ENCODE measurements at regions not wholly inside any gene's neighbourhood (a gene's known extent, or its start where the extent isn't known, plus 50 kb on each side); places are given as distances from the start of the nearest gene placed in this dataset.

DNA sequence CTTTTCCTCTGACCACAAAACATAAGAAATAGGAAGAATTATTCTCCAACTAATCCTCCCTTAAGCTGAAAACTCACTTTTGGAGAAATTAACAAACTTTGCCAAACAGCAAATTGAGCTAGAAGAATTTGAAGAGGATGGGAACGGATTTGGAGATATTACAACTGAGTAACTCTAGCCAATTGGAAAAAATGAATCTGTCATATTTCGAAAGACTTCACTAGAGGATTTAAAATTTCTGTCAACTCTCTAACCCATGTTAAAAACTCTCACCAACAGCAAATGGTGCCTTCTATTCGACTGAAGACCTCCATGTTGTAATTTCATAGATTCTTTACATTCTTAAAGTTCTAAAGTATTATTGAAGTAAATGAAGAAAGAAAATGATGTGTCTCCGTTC, 414.2 kb downstream of the RMST start:
- no peak for FAIRE-seq
- 3% methylated on average over 4 of the region's 4 CpGs for WGBS (ENCODE audit: insufficient coverage, insufficient replicate concordance, low lambda C conversion rate, missing lambda C conversion rate)
- ChIA-PET POLR2A (no interaction called here), CTCF (no interaction called here), SMC1A (ENCODE audit: uncharacterized antibody, unreplicated experiment) (no interaction called here), RAD21 (ENCODE audit: unreplicated experiment) (no interaction called here)
- DNase-seq (ENCODE audit: low read depth, low spot score) = no peak
- Histone ChIP-seq H3K9ac (ENCODE audit: control insufficient read depth, insufficient read depth, low read length) (no peak overlapping the region), H3K4me3 (no peak overlapping the region), H3K36me3 (ENCODE audit: control insufficient read depth in 2 of 2, insufficient read depth in 2 of 2, low read length in 1 of 2) (no peaks in the 10 kb centered on the region), H3K79me2 (ENCODE audit: control insufficient read depth, insufficient read depth, low read length) (no peaks in the 10 kb centered on the region), H3K4me2 (ENCODE audit: control insufficient read depth, insufficient read depth) (no peak overlapping the region), H3K27me3 (replicated peaks in 1 of 2; ENCODE audit: control insufficient read depth in 2 of 2, insufficient read depth in 2 of 2, low read length in 1 of 2) (no peaks in the 10 kb centered on the region), H3K27ac (ENCODE audit: control insufficient read depth, insufficient read depth) (no peak overlapping the region), H3K4me1 (ENCODE audit: control insufficient read depth, insufficient read depth, low read length) (no peaks in the 10 kb centered on the region), H4K20me1 (ENCODE audit: control insufficient read depth, insufficient read depth) (no peaks in the 10 kb centered on the region), H2AFZ (ENCODE audit: control insufficient read depth, low read depth, low read length) (no peak overlapping the region), H3K9me3 (replicated peaks; ENCODE audit: control insufficient read depth, insufficient read depth, low read length) (no peaks in the 10 kb centered on the region)
- BruUV-seq (replicated peaks) = no TSS peak
- no peak for ATAC-seq
- intact Hi-C loops (cut with micrococcal nuclease; ENCODE audit: unreplicated experiment) (no loop called here), in situ Hi-C loops (cut with MboI) (no loop called here)
- no peak for TF ChIP-seq PKNOX1 (IDR thresholded peaks at IDR 0.05)
- TF ChIP-seq HDAC2 (IDR thresholded peaks at IDR 0.05) = no peak
- TF ChIP-seq NBN (IDR thresholded peaks at IDR 0.05) = no peak
- TF ChIP-seq SP1 (IDR thresholded peaks at IDR 0.05; ENCODE audit: low read depth, low read length) = no peak
- no peak for TF ChIP-seq ZSCAN29 (IDR thresholded peaks at IDR 0.05)
- TF ChIP-seq NFIC (IDR thresholded peaks at IDR 0.05; ENCODE audit: low read depth, low read length) = no peak
- no peak for TF ChIP-seq RUNX3 (IDR thresholded peaks at IDR 0.05; ENCODE audit: low read length)
- no peak for TF ChIP-seq RCOR1 (conservative IDR thresholded peaks at IDR 0.05; ENCODE audit: low read depth, low read length)
- no peak for TF ChIP-seq DPF2 (IDR thresholded peaks at IDR 0.05)
- no peak for TF ChIP-seq REST (IDR thresholded peaks at IDR 0.05; ENCODE audit: low read depth, low read length)
- TF ChIP-seq IKZF2 (IDR thresholded peaks at IDR 0.05) = no peak
- no peak for TF ChIP-seq HDGF (IDR thresholded peaks at IDR 0.05)
- no peak for TF ChIP-seq SIX5 (IDR thresholded peaks at IDR 0.05; ENCODE audit: low read depth, low read length, severe bottlenecking)
- no peak for TF ChIP-seq SMC3 (IDR thresholded peaks at IDR 0.05; ENCODE audit: borderline replicate concordance, low read length)
- TF ChIP-seq GATAD2B (conservative IDR thresholded peaks at IDR 0.05; ENCODE audit: low read depth) = no peak
